ENCODE measurements at regions not wholly inside any gene's neighbourhood (a gene's known extent, or its start where the extent isn't known, plus 50 kb on each side); places are given as distances from the start of the nearest gene placed in this dataset.

- no peak for TF ChIP-seq ELF4 (IDR thresholded peaks at IDR 0.05)
- TF ChIP-seq SP1 (IDR thresholded peaks at IDR 0.05), result no peak
- no peak for TF ChIP-seq SUZ12 (IDR thresholded peaks at IDR 0.05)
- TF ChIP-seq TARDBP (IDR thresholded peaks at IDR 0.05), result no peak
- no peak for TF ChIP-seq NFRKB (IDR thresholded peaks at IDR 0.05)
- TF ChIP-seq FOXM1 (IDR thresholded peaks at IDR 0.05; ENCODE audit: borderline replicate concordance), result no peak
- TF ChIP-seq LEF1 (IDR thresholded peaks at IDR 0.05; ENCODE audit: borderline replicate concordance), result no peak
- TF ChIP-seq HDGF (IDR thresholded peaks at IDR 0.05; ENCODE audit: borderline replicate concordance), result no peak
- TF ChIP-seq, protein P1, sequence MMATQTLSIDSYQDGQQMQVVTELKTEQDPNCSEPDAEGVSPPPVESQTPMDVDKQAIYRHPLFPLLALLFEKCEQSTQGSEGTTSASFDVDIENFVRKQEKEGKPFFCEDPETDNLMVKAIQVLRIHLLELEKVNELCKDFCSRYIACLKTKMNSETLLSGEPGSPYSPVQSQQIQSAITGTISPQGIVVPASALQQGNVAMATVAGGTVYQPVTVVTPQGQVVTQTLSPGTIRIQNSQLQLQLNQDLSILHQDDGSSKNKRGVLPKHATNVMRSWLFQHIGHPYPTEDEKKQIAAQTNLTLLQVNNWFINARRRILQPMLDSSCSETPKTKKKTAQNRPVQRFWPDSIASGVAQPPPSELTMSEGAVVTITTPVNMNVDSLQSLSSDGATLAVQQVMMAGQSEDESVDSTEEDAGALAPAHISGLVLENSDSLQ (IDR thresholded peaks at IDR 0.05), result no peak
- TF ChIP-seq L3MBTL2 (conservative IDR thresholded peaks at IDR 0.05), result no peak
- no peak for TF ChIP-seq BHLHE40 (IDR thresholded peaks at IDR 0.05; ENCODE audit: borderline replicate concordance)
- TF ChIP-seq FOXK2 (IDR thresholded peaks at IDR 0.05), result no peak
- no peak for TF ChIP-seq FOXA1 (IDR thresholded peaks at IDR 0.05)
- no peak for TF ChIP-seq ZNF384 (IDR thresholded peaks at IDR 0.05)
Observed at GRCh38 chrX:139083191-139083590, 371.7 kb upstream of the FGF13 start.
